Lung (tissue), 11 donors: ENCODE measurements at regions not wholly inside any gene's neighbourhood (a gene's known extent, or its start where the extent isn't known, plus 50 kb on each side); places are given as distances from the start of the nearest gene placed in this dataset.

Experiments used
- ATAC-seq: fragments of 200-7000 bp; cut with Tn5 transposase; one replicate; pipeline ENCODE4 v1.9.1; 2020; ENCODE audit warnings: moderate number of reproducible peaks; ENCODE audit not compliant: insufficient read depth, low FRiP score
- DNase-seq, 3 donors: peaks; one replicate each; pipeline ENCODE4 v3.0.0-alpha.2; 2013 to 2017
- H3K27ac ChIP-seq, 2 donors: one replicate each; pipeline ENCODE4 v1.5.1; 2013; ENCODE audit warnings: mild to moderate bottlenecking in 2 of 2, moderate library complexity in 2 of 2, control low read depth in 1 of 2, inconsistent platforms in 1 of 2, low read depth in 1 of 2, low read length in 1 of 2
- H3K27me3 ChIP-seq, 3 donors: one replicate each; pipeline ENCODE4 v1.5.1; 2013; ENCODE audit warnings: low read length in 2 of 3; ENCODE audit not compliant: control insufficient read depth in 3 of 3, insufficient read depth in 3 of 3
- H3K36me3 ChIP-seq, 4 donors: one replicate each; pipeline ENCODE4 v1.5.1; 2013; ENCODE audit warnings: low read length in 4 of 4, mild to moderate bottlenecking in 1 of 4, moderate library complexity in 1 of 4; ENCODE audit not compliant: control insufficient read depth in 4 of 4, insufficient read depth in 4 of 4
- H3K4me1 ChIP-seq, 5 donors: one replicate each; pipeline ENCODE4 v1.5.1; 2013; ENCODE audit warnings: low read length in 5 of 5, mild to moderate bottlenecking in 2 of 5, moderate library complexity in 1 of 5; ENCODE audit not compliant: control insufficient read depth in 5 of 5, insufficient read depth in 5 of 5
- H3K4me3 ChIP-seq: one replicate; pipeline ENCODE4 v1.5.1; 2013; ENCODE audit warnings: mild to moderate bottlenecking, control low read depth, moderate library complexity
- H3K9ac ChIP-seq, 2 donors: one replicate each; pipeline ENCODE4 v1.5.1; 2013; ENCODE audit warnings: low read length in 2 of 2, control low read depth in 1 of 2; ENCODE audit not compliant: insufficient read depth in 1 of 2
- H3K9me3 ChIP-seq, 4 donors: one replicate each; pipeline ENCODE4 v1.5.1; 2013; ENCODE audit warnings: low read length in 3 of 4, mild to moderate bottlenecking in 1 of 4, moderate library complexity in 1 of 4; ENCODE audit not compliant: control insufficient read depth in 4 of 4, insufficient read depth in 3 of 4
- WGBS, 2 donors: extraction: QIAGEN DNeasy Blood & Tissue Kit; methylation state at CpG; one replicate each; pipeline ENCODE4 v1.1.7; 2013; 5-methylcytosine and 5-hydroxymethylcytosine counted together
- TF ChIP-seq, protein P1 (sequence below): IDR thresholded peaks from 2 replicates; pipeline ENCODE4 v1.5.1; 2012; ENCODE audit warnings: mild to moderate bottlenecking; ENCODE audit errors: control extremely low read depth, extremely low read depth
- donor health status: control.
- donor health status: control.
- donor health status: Bipolar disorder and iron deficiency.
- donor health status: healthy.
- donor health status: DM: yes; HTN: yes; CAD: no.

DNA sequence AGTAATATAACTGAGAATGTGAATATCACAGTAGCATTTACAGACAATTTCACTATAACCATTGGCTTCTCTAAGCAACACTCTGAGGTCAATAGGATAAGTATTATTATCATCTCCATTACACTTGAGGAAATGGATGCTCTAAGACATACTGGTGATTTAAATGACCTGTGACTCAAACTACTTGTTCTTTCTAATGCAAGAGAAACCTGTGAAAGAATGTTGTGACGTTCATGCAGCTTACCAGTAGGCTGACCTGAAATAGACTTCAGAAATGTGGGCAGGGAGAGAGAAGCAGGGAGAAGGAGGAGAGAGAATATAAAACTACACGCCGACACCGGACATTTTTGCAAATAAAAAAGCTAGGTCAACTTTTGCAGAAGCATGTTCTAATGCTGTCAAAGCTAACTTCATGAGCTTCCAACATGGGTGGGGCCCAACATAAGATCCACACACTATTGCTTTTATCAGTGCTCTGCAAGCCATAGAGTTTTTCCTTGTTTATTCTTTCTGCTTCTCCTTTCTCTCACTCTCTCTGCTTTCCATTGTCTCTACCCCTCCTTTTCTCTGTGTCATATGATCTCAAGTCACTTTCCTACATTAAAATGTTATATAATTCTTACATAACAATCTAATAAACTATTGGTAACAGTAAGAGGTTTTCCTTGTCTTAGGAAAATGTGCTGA is 217.6 kb upstream of the FN1 start:
- H3K4me1 ChIP-seq: peaks cover 0 to 48% (median 20%) of the 10 kb centered on the region in 5 donors
- peak in 1 of 3 donors; percentile 26 for DNase-seq
- no peak overlapping the region for H3K4me3 ChIP-seq
- H3K27ac ChIP-seq: no peak overlapping the region
- H3K9me3 ChIP-seq: peaks cover 0 to 2% (median 0%) of the 10 kb centered on the region in 4 donors
- no peaks in the 10 kb centered on the region for H3K36me3 ChIP-seq
- WGBS, 2 donors: 51 to 55% methylated on average over 4 of the region's 4 CpGs
- H3K27me3 ChIP-seq: no peaks in the 10 kb centered on the region
- TF ChIP-seq, protein P1, sequence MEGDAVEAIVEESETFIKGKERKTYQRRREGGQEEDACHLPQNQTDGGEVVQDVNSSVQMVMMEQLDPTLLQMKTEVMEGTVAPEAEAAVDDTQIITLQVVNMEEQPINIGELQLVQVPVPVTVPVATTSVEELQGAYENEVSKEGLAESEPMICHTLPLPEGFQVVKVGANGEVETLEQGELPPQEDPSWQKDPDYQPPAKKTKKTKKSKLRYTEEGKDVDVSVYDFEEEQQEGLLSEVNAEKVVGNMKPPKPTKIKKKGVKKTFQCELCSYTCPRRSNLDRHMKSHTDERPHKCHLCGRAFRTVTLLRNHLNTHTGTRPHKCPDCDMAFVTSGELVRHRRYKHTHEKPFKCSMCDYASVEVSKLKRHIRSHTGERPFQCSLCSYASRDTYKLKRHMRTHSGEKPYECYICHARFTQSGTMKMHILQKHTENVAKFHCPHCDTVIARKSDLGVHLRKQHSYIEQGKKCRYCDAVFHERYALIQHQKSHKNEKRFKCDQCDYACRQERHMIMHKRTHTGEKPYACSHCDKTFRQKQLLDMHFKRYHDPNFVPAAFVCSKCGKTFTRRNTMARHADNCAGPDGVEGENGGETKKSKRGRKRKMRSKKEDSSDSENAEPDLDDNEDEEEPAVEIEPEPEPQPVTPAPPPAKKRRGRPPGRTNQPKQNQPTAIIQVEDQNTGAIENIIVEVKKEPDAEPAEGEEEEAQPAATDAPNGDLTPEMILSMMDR: no peak
- ATAC-seq: no peak
- no peak overlapping the region for H3K9ac ChIP-seq

DNA sequence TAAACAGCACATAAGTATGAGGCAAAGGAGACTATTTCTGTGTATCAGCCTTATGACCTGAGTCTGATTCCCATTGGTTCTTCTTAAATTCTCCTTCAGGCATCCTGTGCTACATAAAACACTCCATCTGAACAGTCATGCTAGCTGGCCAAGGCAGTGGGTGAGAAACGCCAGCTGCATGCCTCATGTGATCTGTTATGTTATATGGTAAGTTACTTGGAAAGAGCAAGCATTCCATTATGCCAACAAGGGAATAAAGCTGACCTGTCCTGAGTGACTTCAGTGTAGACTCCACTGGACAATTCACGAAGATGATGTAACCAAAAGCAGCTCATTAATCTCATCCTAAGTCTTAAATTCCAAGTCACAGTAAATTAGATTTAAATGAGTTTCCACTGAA is 216.5 kb upstream of the FN1 start:
- H3K36me3 ChIP-seq: no peaks in the 10 kb centered on the region
- TF ChIP-seq, protein P1: no peak
- WGBS, 2 donors: 78 to 83% methylated on average over 2 of the region's 2 CpGs
- H3K27ac ChIP-seq: no peak overlapping the region
- H3K4me1 ChIP-seq: peaks cover 0 to 38% (median 15%) of the 10 kb centered on the region in 5 donors
- ATAC-seq: no peak
- peaks cover 0 to 2% (median 0%) of the 10 kb centered on the region in 4 donors for H3K9me3 ChIP-seq
- DNase-seq: peak; percentile 87 to 95 (median 94)
- H3K9ac ChIP-seq: no peak overlapping the region
- no peaks in the 10 kb centered on the region for H3K27me3 ChIP-seq
- H3K4me3 ChIP-seq: no peak overlapping the region

GRCh38 chr2:215651412-215651811 is 215.5 kb upstream of the FN1 start:
- ATAC-seq: no peak
- no peak for DNase-seq
- Histone ChIP-seq H3K36me3 (no peaks in the 10 kb centered on the region), H3K9ac (no peak overlapping the region), H3K4me1 (peaks cover 0 to 37% (median 15%) of the 10 kb centered on the region in 5 donors), H3K4me3 (no peak overlapping the region), H3K27ac (no peak overlapping the region), H3K27me3 (no peaks in the 10 kb centered on the region), H3K9me3 (no peaks in the 10 kb centered on the region)
- TF ChIP-seq, protein P1: no peak
- WGBS, 2 donors: 94 to 99% methylated on average over 4 of the region's 4 CpGs
